DND-41 (cell line): ENCODE measurements at regions not wholly inside any gene's neighbourhood (a gene's known extent, or its start where the extent isn't known, plus 50 kb on each side); places are given as distances from the start of the nearest gene placed in this dataset.

ENCODE experiments used
- EZH2 ChIP-seq: IDR thresholded peaks from 3 replicates; pipeline ENCODE4 v1.6.1; 2012; ENCODE audit warnings: borderline replicate concordance, low read depth, mild to moderate bottlenecking, moderate library complexity, low read length, inconsistent platforms; ENCODE audit not compliant: severe bottlenecking
- TF ChIP-seq, protein P1 (sequence below): IDR thresholded peaks from 2 replicates; pipeline ENCODE4 v1.5.1; 2012; ENCODE audit warnings: borderline replicate concordance, low read length, moderate library complexity, mild to moderate bottlenecking; ENCODE audit not compliant: poor library complexity, severe bottlenecking; ENCODE audit errors: extremely low read depth

DNA sequence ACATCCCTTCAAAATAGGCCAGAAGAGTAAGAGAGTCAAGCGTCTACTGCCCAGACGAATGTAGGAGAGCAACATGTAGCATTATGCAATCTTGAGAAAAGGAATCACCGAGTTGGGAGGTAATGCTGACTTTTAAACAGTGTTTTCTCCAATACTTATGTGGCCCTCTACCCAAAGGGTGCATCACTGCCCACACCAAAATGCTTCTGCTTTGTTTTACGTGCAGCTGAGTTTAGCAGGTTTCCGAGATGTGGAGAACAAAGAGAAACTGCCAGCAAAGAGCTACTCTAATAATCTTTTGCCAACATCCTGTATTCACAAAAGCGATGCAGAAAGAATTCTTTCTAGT lies 63.4 kb upstream of the ZEB2 start:
- TF ChIP-seq, protein P1, sequence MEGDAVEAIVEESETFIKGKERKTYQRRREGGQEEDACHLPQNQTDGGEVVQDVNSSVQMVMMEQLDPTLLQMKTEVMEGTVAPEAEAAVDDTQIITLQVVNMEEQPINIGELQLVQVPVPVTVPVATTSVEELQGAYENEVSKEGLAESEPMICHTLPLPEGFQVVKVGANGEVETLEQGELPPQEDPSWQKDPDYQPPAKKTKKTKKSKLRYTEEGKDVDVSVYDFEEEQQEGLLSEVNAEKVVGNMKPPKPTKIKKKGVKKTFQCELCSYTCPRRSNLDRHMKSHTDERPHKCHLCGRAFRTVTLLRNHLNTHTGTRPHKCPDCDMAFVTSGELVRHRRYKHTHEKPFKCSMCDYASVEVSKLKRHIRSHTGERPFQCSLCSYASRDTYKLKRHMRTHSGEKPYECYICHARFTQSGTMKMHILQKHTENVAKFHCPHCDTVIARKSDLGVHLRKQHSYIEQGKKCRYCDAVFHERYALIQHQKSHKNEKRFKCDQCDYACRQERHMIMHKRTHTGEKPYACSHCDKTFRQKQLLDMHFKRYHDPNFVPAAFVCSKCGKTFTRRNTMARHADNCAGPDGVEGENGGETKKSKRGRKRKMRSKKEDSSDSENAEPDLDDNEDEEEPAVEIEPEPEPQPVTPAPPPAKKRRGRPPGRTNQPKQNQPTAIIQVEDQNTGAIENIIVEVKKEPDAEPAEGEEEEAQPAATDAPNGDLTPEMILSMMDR, result no peak
- TF ChIP-seq EZH2, result no peak
